ENCODE measurements at regions not wholly inside any gene's neighbourhood (a gene's known extent, or its start where the extent isn't known, plus 50 kb on each side); places are given as distances from the start of the nearest gene placed in this dataset.

GRCh38 chr5:60401526-60401925 is 298.4 kb downstream of the DEPDC1B start:
- Histone ChIP-seq H2BK20ac (ENCODE audit: low read depth, low read length, poor library complexity, severe bottlenecking) (no peak overlapping the region), H3K56ac (ENCODE audit: insufficient read length, low read depth, low read length) (no peak overlapping the region), H3K27ac (ENCODE audit: insufficient read length, low read depth, low read length) (no peak overlapping the region), H3K4ac (ENCODE audit: low read depth, low read length) (no peak overlapping the region), H2BK12ac (ENCODE audit: insufficient read length, low read depth, low read length) (no peak overlapping the region), H2BK120ac (ENCODE audit: low read depth, low read length, poor library complexity, severe bottlenecking) (no peak overlapping the region), H3K14ac (ENCODE audit: insufficient read depth, low read length) (no peak overlapping the region), H3K79me1 (ENCODE audit: insufficient read depth, low read depth, low read length, poor library complexity, severe bottlenecking) (no peaks in the 10 kb centered on the region), H2BK15ac (ENCODE audit: low read depth, low read length) (no peak overlapping the region), H2BK5ac (ENCODE audit: insufficient read length, low read length) (no peak overlapping the region), H3K4me1 (ENCODE audit: insufficient read depth, low read length) (no peaks in the 10 kb centered on the region; the same call in 1 of the 2 replicates), H3K9me3 (ENCODE audit: control insufficient read depth, low read depth, low read length) (no peaks in the 10 kb centered on the region), H3K79me2 (ENCODE audit: insufficient read depth, low read length) (no peaks in the 10 kb centered on the region), H3T11ph (ENCODE audit: low read length) (no peak overlapping the region), H2AK5ac (ENCODE audit: insufficient read length, low read length) (no peak overlapping the region), H3K23ac (ENCODE audit: insufficient read length, low read depth, low read length) (no peak overlapping the region), H3K18ac (ENCODE audit: insufficient read length, low read depth, low read length) (no peak overlapping the region), H2AFZ (ENCODE audit: low read length) (no peak overlapping the region), H4K91ac (ENCODE audit: insufficient read length, low read depth, low read length) (no peak overlapping the region), H3K23me2 (ENCODE audit: insufficient read length, low read depth, low read length, poor library complexity, severe bottlenecking) (no peaks in the 10 kb centered on the region), H3K4me2 (ENCODE audit: insufficient read depth, insufficient read length, low read length) (no peak overlapping the region), H3K9ac (ENCODE audit: extremely low read depth, insufficient read length, low read length) (no peak overlapping the region), H4K5ac (ENCODE audit: insufficient read length, low read depth, low read length) (no peak overlapping the region), H3K27me3 (ENCODE audit: insufficient read depth, low read length) (no peaks in the 10 kb centered on the region), H4K20me1 (ENCODE audit: control insufficient read depth, insufficient read depth, insufficient read length) (no peaks in the 10 kb centered on the region), H4K8ac (replicated peaks; ENCODE audit: insufficient read length, low read depth, low read length) (no peak overlapping the region)
- H3K9me3 Mint-ChIP-seq = no peaks in the 10 kb centered on the region
- no peak for DNase-seq
- WGBS (ENCODE audit: extremely low coverage, insufficient read length, low lambda C conversion rate) = no CpG with 5 or more reads among the region's 7 CpGs
- H3K4me3 Mint-ChIP-seq = no peak overlapping the region
- H3K27ac Mint-ChIP-seq = no peak overlapping the region
- TF ChIP-seq CTCF (conservative IDR thresholded peaks at IDR 0.05) = no peak
- H3K36me3 Mint-ChIP-seq (ENCODE audit: insufficient read depth in 1 of 3, low read depth in 3 of 3) = no peaks in the 10 kb centered on the region
- no peaks in the 10 kb centered on the region for H3K27me3 Mint-ChIP-seq (ENCODE audit: low read depth)
- peaks cover 6% of the 10 kb centered on the region in 2 experiments; a peak in 3 of 4 replicates for H3K4me1 Mint-ChIP-seq

All from H9 (cell line).